H9 (cell line): ENCODE measurements at regions not wholly inside any gene's neighbourhood (a gene's known extent, or its start where the extent isn't known, plus 50 kb on each side); places are given as distances from the start of the nearest gene placed in this dataset.

Experiments
- DNase-seq: peaks from one replicate; pipeline ENCODE4 v3.0.0-alpha.2; 2017
- H2AFZ ChIP-seq: one replicate; pipeline ENCODE4 v1.6.1; 2013; ENCODE audit warnings: mild to moderate bottlenecking, low read length, control low read depth, moderate library complexity
- H2AK5ac ChIP-seq: 2 replicates; pipeline ENCODE4 v1.6.1; 2013; ENCODE audit warnings: low read length, control low read depth, mixed read lengths; ENCODE audit not compliant: insufficient read length
- H2BK120ac ChIP-seq: one replicate; pipeline ENCODE4 v1.6.1; 2013; ENCODE audit warnings: low read depth, mild to moderate bottlenecking, low read length, control low read depth, inconsistent platforms; ENCODE audit not compliant: poor library complexity, severe bottlenecking
- H2BK12ac ChIP-seq: 2 replicates; pipeline ENCODE4 v1.6.1; 2013; ENCODE audit warnings: low read length, control low read depth, mixed read lengths, low read depth; ENCODE audit not compliant: insufficient read length
- H2BK15ac ChIP-seq: 2 replicates; pipeline ENCODE4 v1.6.1; 2013; ENCODE audit warnings: low read depth, low read length, control low read depth
- H2BK20ac ChIP-seq: one replicate; pipeline ENCODE4 v1.6.1; 2013; ENCODE audit warnings: low read depth, mild to moderate bottlenecking, low read length, control low read depth, inconsistent platforms; ENCODE audit not compliant: poor library complexity, severe bottlenecking
- H2BK5ac ChIP-seq: 2 replicates; pipeline ENCODE4 v1.6.1; 2013; ENCODE audit warnings: low read length, control low read depth, mixed read lengths; ENCODE audit not compliant: insufficient read length
- H3K14ac ChIP-seq: 2 replicates; pipeline ENCODE4 v1.6.1; 2013; ENCODE audit warnings: low read length, control low read depth; ENCODE audit not compliant: insufficient read depth
- H3K18ac ChIP-seq: 2 replicates; pipeline ENCODE4 v1.6.1; 2013; ENCODE audit warnings: low read depth, mild to moderate bottlenecking, mixed read lengths, low read length, control low read depth; ENCODE audit not compliant: insufficient read length
- H3K23ac ChIP-seq: 2 replicates; pipeline ENCODE4 v1.6.1; 2013; ENCODE audit warnings: low read length, control low read depth, mixed read lengths, low read depth; ENCODE audit not compliant: insufficient read length
- H3K23me2 ChIP-seq: 2 replicates; pipeline ENCODE4 v1.6.1; 2013; ENCODE audit warnings: low read depth, mild to moderate bottlenecking, mixed read lengths, low read length, control low read depth; ENCODE audit not compliant: insufficient read length, poor library complexity, severe bottlenecking
- H3K27ac ChIP-seq: 2 replicates; pipeline ENCODE4 v1.5.1; 2013; ENCODE audit warnings: low read length, control low read depth, mixed read lengths, low read depth; ENCODE audit not compliant: insufficient read length
- H3K27me3 ChIP-seq: 2 replicates; pipeline ENCODE4 v1.6.1; 2013; ENCODE audit warnings: low read length, control low read depth, inconsistent platforms; ENCODE audit not compliant: insufficient read depth
- H3K4ac ChIP-seq: 2 replicates; pipeline ENCODE4 v1.6.1; 2013; ENCODE audit warnings: low read depth, mild to moderate bottlenecking, control low read depth, inconsistent platforms, low read length, moderate library complexity
- H3K4me1 ChIP-seq: 2 replicates; pipeline ENCODE4 v1.6.1; 2013; ENCODE audit warnings: low read length, control low read depth, inconsistent platforms; ENCODE audit not compliant: insufficient read depth
- H3K4me2 ChIP-seq: 2 replicates; pipeline ENCODE4 v1.6.1; 2013; ENCODE audit warnings: low read length, control low read depth, mixed read lengths; ENCODE audit not compliant: insufficient read length, insufficient read depth
- H3K56ac ChIP-seq: 2 replicates; pipeline ENCODE4 v1.6.1; 2013; ENCODE audit warnings: low read depth, mild to moderate bottlenecking, mixed read lengths, low read length, control low read depth; ENCODE audit not compliant: insufficient read length
- H3K79me1 ChIP-seq: 2 replicates; pipeline ENCODE4 v1.6.1; 2013; ENCODE audit warnings: low read depth, mild to moderate bottlenecking, moderate library complexity, low read length, control low read depth, inconsistent platforms; ENCODE audit not compliant: insufficient read depth, poor library complexity, severe bottlenecking
- H3K79me2 ChIP-seq: 2 replicates; pipeline ENCODE4 v1.6.1; 2013; ENCODE audit warnings: low read length, control low read depth, inconsistent platforms; ENCODE audit not compliant: insufficient read depth
- H3K9ac ChIP-seq: 2 replicates; pipeline ENCODE4 v1.6.1; 2013; ENCODE audit warnings: low read length, control low read depth, mixed read lengths; ENCODE audit not compliant: insufficient read length; ENCODE audit errors: extremely low read depth
- H3K9me3 ChIP-seq: one replicate; pipeline ENCODE4 v1.6.1; 2013; ENCODE audit warnings: low read depth, low read length, inconsistent platforms; ENCODE audit not compliant: control insufficient read depth
- H3T11ph ChIP-seq: one replicate; pipeline ENCODE4 v1.6.1; 2013; ENCODE audit warnings: mild to moderate bottlenecking, low read length, control low read depth, inconsistent platforms
- H4K20me1 ChIP-seq: one replicate; pipeline ENCODE4 v1.6.1; 2013; ENCODE audit not compliant: control insufficient read depth, insufficient read length, insufficient read depth
- H4K5ac ChIP-seq: 2 replicates; pipeline ENCODE4 v1.6.1; 2013; ENCODE audit warnings: low read depth, mild to moderate bottlenecking, mixed read lengths, low read length, control low read depth; ENCODE audit not compliant: insufficient read length
- H4K8ac ChIP-seq: replicated peaks from 2 replicates; pipeline ENCODE4 v1.6.1; 2013; ENCODE audit warnings: low read length, control low read depth, mixed read lengths, low read depth; ENCODE audit not compliant: insufficient read length
- H4K91ac ChIP-seq: 2 replicates; pipeline ENCODE4 v1.6.1; 2013; ENCODE audit warnings: low read depth, mild to moderate bottlenecking, moderate library complexity, mixed read lengths, low read length, control low read depth; ENCODE audit not compliant: insufficient read length
- H3K27ac Mint-ChIP-seq, 3 experiments: 2 replicates in 2 of 3; 3 replicates in 1 of 3; pipeline ENCODE4 v1.8.0; 2020 to 2021; ENCODE audit warnings: mixed read lengths in 3 of 3, mild to moderate bottlenecking in 1 of 3, moderate library complexity in 1 of 3
- H3K27me3 Mint-ChIP-seq: 2 replicates; pipeline ENCODE4 v1.8.0; 2021; ENCODE audit warnings: low read depth, mild to moderate bottlenecking, moderate library complexity, mixed read lengths
- H3K36me3 Mint-ChIP-seq, 3 experiments: 2 replicates in 2 of 3; 3 replicates in 1 of 3; pipeline ENCODE4 v1.8.0; 2020 to 2021; ENCODE audit warnings: low read depth in 3 of 3, mixed read lengths in 3 of 3; ENCODE audit not compliant: insufficient read depth in 1 of 3
- H3K4me1 Mint-ChIP-seq, 2 experiments: 2 replicates each; pipeline ENCODE4 v1.8.0; 2020; ENCODE audit warnings: mixed read lengths in 2 of 2
- H3K4me3 Mint-ChIP-seq, 2 experiments: 2 replicates in 1 of 2; 3 replicates in 1 of 2; pipeline ENCODE4 v1.8.0; 2020 to 2021; ENCODE audit warnings: mild to moderate bottlenecking in 2 of 2, mixed read lengths in 2 of 2, moderate library complexity in 1 of 2
- H3K9me3 Mint-ChIP-seq, 2 experiments: 2 replicates in 1 of 2; 3 replicates in 1 of 2; pipeline ENCODE4 v1.8.0; 2020; ENCODE audit warnings: mild to moderate bottlenecking in 2 of 2, mixed read lengths in 2 of 2, moderate library complexity in 1 of 2
- CTCF ChIP-seq: fragments of 200-600 bp; sonication (generic); conservative IDR thresholded peaks from 3 replicates; pipeline ENCODE4 v1.8.0; 2021; ENCODE audit warnings: antibody characterized with exemption, mild to moderate bottlenecking
- WGBS: extraction: QIAGEN DNeasy Blood & Tissue Kit; methylation state at CpG from one replicate; pipeline ENCODE4 v1.1.7; 2013; ENCODE audit warnings: missing lambda C conversion rate, low lambda C conversion rate, mixed read lengths; ENCODE audit not compliant: insufficient read length; ENCODE audit errors: extremely low coverage; 5-methylcytosine and 5-hydroxymethylcytosine counted together

GRCh38 chr20:60892095-60892813, 359.8 kb upstream of the CDH4 start:
- H3K4me1 ChIP-seq, result no peaks in the 10 kb centered on the region
- H3K23me2 ChIP-seq, result no peaks in the 10 kb centered on the region
- H3K9ac ChIP-seq, result no peak overlapping the region
- H4K91ac ChIP-seq, result no peak overlapping the region
- no peak overlapping the region for H3K23ac ChIP-seq
- no peak overlapping the region for H3K56ac ChIP-seq
- no peak for TF ChIP-seq CTCF
- no CpG with 5 or more reads among the region's 3 CpGs for WGBS
- H2BK12ac ChIP-seq, result no peak overlapping the region
- no peak overlapping the region for H2BK120ac ChIP-seq
- H2BK5ac ChIP-seq, result no peak overlapping the region
- Mint-ChIP-seq H3K4me1 (peaks cover 13 to 14% of the 10 kb centered on the region in 2 experiments), H3K27ac (no peak overlapping the region), H3K4me3 (no peak overlapping the region), H3K27me3 (peaks cover 12% of the 10 kb centered on the region), H3K9me3 (no peaks in the 10 kb centered on the region), H3K36me3 (no peaks in the 10 kb centered on the region)
- DNase-seq, result no peak
- H4K20me1 ChIP-seq, result no peaks in the 10 kb centered on the region
- H2AFZ ChIP-seq, result no peak overlapping the region
- no peak overlapping the region for H3T11ph ChIP-seq
- no peak overlapping the region for H3K18ac ChIP-seq
- H2BK20ac ChIP-seq, result no peak overlapping the region
- H2BK15ac ChIP-seq, result no peak overlapping the region
- no peak overlapping the region for H3K27ac ChIP-seq
- H3K4me2 ChIP-seq, result no peak overlapping the region
- H3K79me1 ChIP-seq, result no peaks in the 10 kb centered on the region
- H3K27me3 ChIP-seq, result no peaks in the 10 kb centered on the region; the same call in 1 of the 2 replicates
- H3K4ac ChIP-seq, result no peak overlapping the region
- H4K5ac ChIP-seq, result no peak overlapping the region
- no peaks in the 10 kb centered on the region for H3K79me2 ChIP-seq
- H4K8ac ChIP-seq, result no peak overlapping the region
- H2AK5ac ChIP-seq, result no peak overlapping the region
- H3K14ac ChIP-seq, result no peak overlapping the region
- no peaks in the 10 kb centered on the region for H3K9me3 ChIP-seq
